Vagina (tissue), 2 donors: ENCODE measurements at regions not wholly inside any gene's neighbourhood (a gene's known extent, or its start where the extent isn't known, plus 50 kb on each side); places are given as distances from the start of the nearest gene placed in this dataset.
"Not testable (repeated sequence)": the region's sequence is repeated elsewhere in the genome, so short reads cannot be mapped to it uniquely, and the experiment has no call there.

Experiments
- CTCF ChIP-seq, 3 experiments: fragments of 450-650 bp in 2 of 3; fragments of 200-600 bp in 1 of 3; sonication (generic) in 1 of 3; IDR thresholded peaks; one replicate each; pipeline ENCODE4 v1.5.1; 2017 to 2019; ENCODE audit warnings: antibody characterized with exemption in 3 of 3, mild to moderate bottlenecking in 2 of 3, moderate library complexity in 2 of 3
- POLR2A ChIP-seq, 2 donors: fragments of 450-650 bp; IDR thresholded peaks; one replicate each; pipeline ENCODE4 v1.6.1; 2017; ENCODE audit warnings: antibody characterized with exemption in 2 of 2, mild to moderate bottlenecking in 2 of 2, moderate library complexity in 2 of 2
- POLR2AphosphoS5 ChIP-seq, 2 donors: sonication (generic); formaldehyde crosslinking; IDR thresholded peaks; one replicate each; pipeline ENCODE4 v1.9.0; 2017; ENCODE audit warnings: antibody characterized with exemption in 2 of 2, mild to moderate bottlenecking in 2 of 2, low read depth in 1 of 2; ENCODE audit not compliant: insufficient read depth in 1 of 2

- TF ChIP-seq CTCF (IDR thresholded peaks at IDR 0.05); POLR2A (IDR thresholded peaks at IDR 0.05); POLR2AphosphoS5 (IDR thresholded peaks at IDR 0.05; ENCODE audit: insufficient read depth in 1 of 2, low read depth in 1 of 2): not testable (repeated sequence)
Measured at GRCh38 chr2:226456144-226456543, 343.5 kb downstream of the IRS1 start.
